ENCODE measurements at regions not wholly inside any gene's neighbourhood (a gene's known extent, or its start where the extent isn't known, plus 50 kb on each side); places are given as distances from the start of the nearest gene placed in this dataset.

GRCh38 chr6:90896075-90896547 is 309.2 kb upstream of the MAP3K7 start:
- no peak for TF ChIP-seq EZH2 (IDR thresholded peaks at IDR 0.05; ENCODE audit: low read length, missing control alignments)
- no peak for TF ChIP-seq CTCF (conservative IDR thresholded peaks at IDR 0.05 in 1 of 2, IDR thresholded peaks at IDR 0.05 in 1 of 2; ENCODE audit: low read depth in 1 of 2, low read length in 2 of 2)

Measured in fibroblast of lung (primary cell).